NT2/D1 (cell line): ENCODE measurements at regions not wholly inside any gene's neighbourhood (a gene's known extent, or its start where the extent isn't known, plus 50 kb on each side); places are given as distances from the start of the nearest gene placed in this dataset.

Experiments used
- SUZ12 ChIP-seq: IDR thresholded peaks from 2 replicates; pipeline ENCODE4 v1.6.1; 2011; ENCODE audit not compliant: insufficient read length, insufficient read depth; ENCODE audit errors: extremely low read depth
- YY1 ChIP-seq: IDR thresholded peaks from 2 replicates; pipeline ENCODE4 v1.6.1; 2011; ENCODE audit not compliant: insufficient read length, insufficient read depth
- ZNF274 ChIP-seq: IDR thresholded peaks from 2 replicates; pipeline ENCODE4 v1.6.1; 2011; ENCODE audit warnings: mild to moderate bottlenecking, low read depth, low read length

DNA sequence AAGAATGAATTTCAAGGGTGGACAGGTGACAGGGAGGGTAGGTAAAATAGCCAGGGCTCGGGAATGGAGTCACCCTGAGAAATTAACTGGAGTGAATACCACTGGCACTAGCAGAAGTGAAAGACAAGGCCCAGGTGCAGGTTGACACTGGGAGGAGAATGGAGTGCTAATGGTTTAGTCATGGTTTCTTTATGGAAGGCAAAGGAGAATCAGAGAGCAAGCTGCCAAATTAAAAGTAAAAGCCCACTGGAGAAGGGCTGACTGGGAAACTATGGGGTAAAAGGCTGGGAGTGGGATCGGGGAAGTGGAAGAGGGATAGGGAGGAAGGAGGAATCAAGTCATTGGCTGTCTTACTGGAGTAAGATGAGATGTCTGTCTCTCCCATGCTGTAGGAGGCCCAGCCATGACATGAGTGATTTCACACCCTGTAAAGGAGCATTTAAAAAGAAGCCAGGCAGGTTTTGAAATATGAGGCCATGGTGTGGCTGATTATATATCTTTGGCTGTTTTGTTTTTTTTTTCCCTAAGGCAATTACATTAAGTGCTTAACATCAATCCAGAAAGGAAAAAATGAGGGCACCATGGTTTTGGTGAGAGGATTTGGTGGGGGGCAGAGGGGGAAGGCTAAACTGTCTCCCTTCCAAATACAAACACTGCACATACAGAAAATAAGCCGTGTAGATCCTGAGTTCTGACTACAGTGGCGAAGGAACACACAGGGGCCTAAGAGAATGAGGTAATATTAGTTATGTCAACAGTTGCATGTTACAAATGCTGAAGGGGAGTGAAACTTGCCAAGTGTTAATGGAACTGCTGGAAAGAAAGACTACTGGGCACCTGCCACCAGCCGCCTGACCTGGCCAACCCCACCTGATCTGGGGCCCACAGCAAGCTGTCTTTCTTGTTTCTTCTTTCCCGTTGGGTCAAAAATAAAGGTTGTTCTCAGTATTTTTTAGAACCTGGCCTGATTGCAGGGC, 183.5 kb upstream of the TSC22D1 start:
- TF ChIP-seq YY1 (no peak), ZNF274 (no peak), SUZ12 (no peak)
